Activated naive CD8-positive, alpha-beta T cell treated with anti-CD3 and anti-CD28 coated beads, Interleukin-2, amount 10 ng/mL, durations not matched to agents 7 days and 5 days (primary cell): ENCODE measurements at regions not wholly inside any gene's neighbourhood (a gene's known extent, or its start where the extent isn't known, plus 50 kb on each side); places are given as distances from the start of the nearest gene placed in this dataset.
A peak's percentile ranks its signal among the peaks of the same experiment; 100 is the strongest.

Experiments
- ATAC-seq: fragments of 150-1000 bp; cut with Tn5 transposase; one replicate; pipeline ENCODE4 v1.10.0; 2021; ENCODE audit warnings: low read depth, moderate library complexity
- POLR2A ChIA-PET: fragments of 350-600 bp; sonication (Branson Sonifier 250); formaldehyde crosslinking; loops from one replicate; lab custom pipeline; 2021; ENCODE audit warnings: antibody characterized with exemption; lab: Charles Lee
- DNase-seq: peaks from one replicate; pipeline ENCODE4 v3.0.0; 2021
- H3K27ac Mint-ChIP-seq: one replicate; pipeline ENCODE4 v1.8.0; 2022; ENCODE audit warnings: mild to moderate bottlenecking, mixed read lengths
- H3K27me3 Mint-ChIP-seq: one replicate; pipeline ENCODE4 v1.8.0; 2022; ENCODE audit warnings: mild to moderate bottlenecking, moderate library complexity, mixed read lengths
- H3K36me3 Mint-ChIP-seq: one replicate; pipeline ENCODE4 v1.8.0; 2021; ENCODE audit warnings: mild to moderate bottlenecking, mixed read lengths
- H3K4me1 Mint-ChIP-seq: one replicate; pipeline ENCODE4 v1.8.0; 2021; ENCODE audit warnings: mixed read lengths
- H3K4me3 Mint-ChIP-seq: one replicate; pipeline ENCODE4 v1.8.0; 2022; ENCODE audit warnings: mild to moderate bottlenecking, moderate library complexity, mixed read lengths
- H3K9me3 Mint-ChIP-seq: one replicate; pipeline ENCODE4 v1.8.0; 2021; ENCODE audit warnings: mixed read lengths

GRCh38 chr15:68504681-68505170, 72.8 kb upstream of the ITGA11 start:
- POLR2A ChIA-PET, result no interaction called here
- no peak for DNase-seq
- H3K4me3 Mint-ChIP-seq, result peak overlapping the region; percentile 37
- H3K4me1 Mint-ChIP-seq, result peaks cover 7% of the 10 kb centered on the region
- no peaks in the 10 kb centered on the region for H3K9me3 Mint-ChIP-seq
- no peaks in the 10 kb centered on the region for H3K36me3 Mint-ChIP-seq
- peaks cover 10% of the 10 kb centered on the region for H3K27me3 Mint-ChIP-seq
- H3K27ac Mint-ChIP-seq, result peak overlapping the region; percentile 50
- peak; percentile 14 for ATAC-seq

- no peaks in the 10 kb centered on the region for H3K9me3 Mint-ChIP-seq
Observed at GRCh38 chr15:68506071-68506470, 72.7 kb upstream of the CORO2B start.

GRCh38 chr15:68507447-68507846, 71.3 kb upstream of the CORO2B start:
- DNase-seq, result no peak
- POLR2A ChIA-PET, result no interaction called here
- Mint-ChIP-seq H3K27me3 (peaks cover 17% of the 10 kb centered on the region), H3K36me3 (no peaks in the 10 kb centered on the region), H3K9me3 (no peaks in the 10 kb centered on the region), H3K27ac (no peak overlapping the region), H3K4me3 (no peak overlapping the region), H3K4me1 (peaks cover 7% of the 10 kb centered on the region)
- no peak for ATAC-seq

More at GRCh38 chr15:68506071-68506470, 72.7 kb upstream of the CORO2B start:
- ATAC-seq, result no peak
- H3K27me3 Mint-ChIP-seq, result peaks cover 11% of the 10 kb centered on the region
- H3K4me1 Mint-ChIP-seq, result peaks cover 7% of the 10 kb centered on the region
- POLR2A ChIA-PET, result no interaction called here
- no peak overlapping the region for H3K4me3 Mint-ChIP-seq
- H3K27ac Mint-ChIP-seq, result no peak overlapping the region
- no peak for DNase-seq
- H3K36me3 Mint-ChIP-seq, result no peaks in the 10 kb centered on the region

- no peak overlapping the region for H3K27ac Mint-ChIP-seq
- H3K4me1 Mint-ChIP-seq, result peaks cover 7% of the 10 kb centered on the region
- ATAC-seq (no peak), DNase-seq (no peak)
- peaks cover 7% of the 10 kb centered on the region for H3K9me3 Mint-ChIP-seq
- H3K27me3 Mint-ChIP-seq, result peaks cover 28% of the 10 kb centered on the region
- no peaks in the 10 kb centered on the region for H3K36me3 Mint-ChIP-seq
- H3K4me3 Mint-ChIP-seq, result no peak overlapping the region
- POLR2A ChIA-PET, result no interaction called here
Observed at GRCh38 chr15:68508485-68509189, 70.2 kb upstream of the CORO2B start.

GRCh38 chr15:68510558-68510957, 68.2 kb upstream of the CORO2B start:
- no peak for ATAC-seq
- Mint-ChIP-seq H3K9me3 (peaks cover 8% of the 10 kb centered on the region), H3K27me3 (peaks cover 26% of the 10 kb centered on the region), H3K4me1 (peaks cover 3% of the 10 kb centered on the region), H3K27ac (no peak overlapping the region), H3K4me3 (no peak overlapping the region), H3K36me3 (no peaks in the 10 kb centered on the region)
- DNase-seq, result no peak
- POLR2A ChIA-PET, result no interaction called here

GRCh38 chr15:68511073-68511991, 67.5 kb upstream of the CORO2B start:
- H3K9me3 Mint-ChIP-seq, result peaks cover 8% of the 10 kb centered on the region
- H3K27ac Mint-ChIP-seq, result no peak overlapping the region
- H3K36me3 Mint-ChIP-seq, result no peaks in the 10 kb centered on the region

GRCh38 chr15:68512052-68512451, 66.7 kb upstream of the CORO2B start:
- DNase-seq (no peak), ATAC-seq (no peak)
- POLR2A ChIA-PET, result no interaction called here
- peaks cover 26% of the 10 kb centered on the region for H3K27me3 Mint-ChIP-seq
- no peaks in the 10 kb centered on the region for H3K36me3 Mint-ChIP-seq
- no peak overlapping the region for H3K4me3 Mint-ChIP-seq
- H3K27ac Mint-ChIP-seq, result no peak overlapping the region
- H3K9me3 Mint-ChIP-seq, result peaks cover 8% of the 10 kb centered on the region
- H3K4me1 Mint-ChIP-seq, result peaks cover 3% of the 10 kb centered on the region

More at GRCh38 chr15:68511073-68511991, 67.5 kb upstream of the CORO2B start:
- H3K4me3 Mint-ChIP-seq, result no peak overlapping the region
- POLR2A ChIA-PET, result no interaction called here
- ATAC-seq (no peak), DNase-seq (no peak)
- H3K4me1 Mint-ChIP-seq, result peaks cover 3% of the 10 kb centered on the region
- peaks cover 25% of the 10 kb centered on the region for H3K27me3 Mint-ChIP-seq

GRCh38 chr15:68512598-68512997, 66.2 kb upstream of the CORO2B start:
- H3K27me3 Mint-ChIP-seq, result peaks cover 31% of the 10 kb centered on the region
- H3K27ac Mint-ChIP-seq, result no peak overlapping the region
- POLR2A ChIA-PET, result no interaction called here
- no peak for ATAC-seq
- H3K4me3 Mint-ChIP-seq, result no peak overlapping the region
- DNase-seq, result no peak
- H3K36me3 Mint-ChIP-seq, result no peaks in the 10 kb centered on the region
- peaks cover 8% of the 10 kb centered on the region for H3K9me3 Mint-ChIP-seq
- peaks cover 3% of the 10 kb centered on the region for H3K4me1 Mint-ChIP-seq

- DNase-seq (no peak), ATAC-seq (no peak)
- H3K4me3 Mint-ChIP-seq, result no peak overlapping the region
- POLR2A ChIA-PET, result no interaction called here
- H3K9me3 Mint-ChIP-seq, result peaks cover 8% of the 10 kb centered on the region
- H3K36me3 Mint-ChIP-seq, result no peaks in the 10 kb centered on the region
- H3K27me3 Mint-ChIP-seq, result peaks cover 45% of the 10 kb centered on the region
- peaks cover 5% of the 10 kb centered on the region for H3K4me1 Mint-ChIP-seq
- H3K27ac Mint-ChIP-seq, result no peak overlapping the region
Observed at GRCh38 chr15:68515371-68516095, 63.3 kb upstream of the CORO2B start.

GRCh38 chr15:68517285-68517761, 61.5 kb upstream of the CORO2B start:
- Mint-ChIP-seq H3K4me3 (no peak overlapping the region), H3K9me3 (peaks cover 8% of the 10 kb centered on the region), H3K4me1 (peaks cover 5% of the 10 kb centered on the region), H3K36me3 (no peaks in the 10 kb centered on the region), H3K27ac (no peak overlapping the region), H3K27me3 (peaks cover 50% of the 10 kb centered on the region)
- POLR2A ChIA-PET, result no interaction called here
- ATAC-seq, result no peak
- DNase-seq, result no peak

GRCh38 chr15:68518046-68518445, 60.7 kb upstream of the CORO2B start:
- H3K27me3 Mint-ChIP-seq, result peaks cover 53% of the 10 kb centered on the region
- peaks cover 5% of the 10 kb centered on the region for H3K9me3 Mint-ChIP-seq
- no peak overlapping the region for H3K4me3 Mint-ChIP-seq
- H3K36me3 Mint-ChIP-seq, result no peaks in the 10 kb centered on the region
- POLR2A ChIA-PET, result no interaction called here
- ATAC-seq, result no peak
- H3K4me1 Mint-ChIP-seq, result peaks cover 5% of the 10 kb centered on the region
- DNase-seq, result no peak
- H3K27ac Mint-ChIP-seq, result no peak overlapping the region

GRCh38 chr15:68518785-68519430, 59.9 kb upstream of the CORO2B start:
- no peak for ATAC-seq
- no peaks in the 10 kb centered on the region for H3K36me3 Mint-ChIP-seq
- no peak for DNase-seq
- H3K27ac Mint-ChIP-seq, result no peak overlapping the region
- POLR2A ChIA-PET, result no interaction called here
- H3K4me1 Mint-ChIP-seq, result peaks cover 6% of the 10 kb centered on the region
- no peak overlapping the region for H3K4me3 Mint-ChIP-seq
- no peaks in the 10 kb centered on the region for H3K9me3 Mint-ChIP-seq
- H3K27me3 Mint-ChIP-seq, result peaks cover 52% of the 10 kb centered on the region
